Neuronal stem cell (in vitro differentiated cells): ENCODE measurements at regions not wholly inside any gene's neighbourhood (a gene's known extent, or its start where the extent isn't known, plus 50 kb on each side); places are given as distances from the start of the nearest gene placed in this dataset.

Experiments used
- DNase-seq: peaks from one replicate; pipeline ENCODE4 v3.0.0-alpha.2; 2013; ENCODE audit warnings: low spot score
- H2AFZ ChIP-seq: one replicate; pipeline ENCODE4 v1.6.1; 2013; ENCODE audit warnings: mild to moderate bottlenecking, low read length, inconsistent platforms
- H2AK5ac ChIP-seq: 2 replicates; pipeline ENCODE4 v1.6.1; 2013; ENCODE audit warnings: low read depth, mild to moderate bottlenecking, inconsistent platforms, low read length, moderate library complexity, mixed read lengths
- H2BK120ac ChIP-seq: 2 replicates; pipeline ENCODE4 v1.6.1; 2013; ENCODE audit warnings: low read depth, mild to moderate bottlenecking, inconsistent platforms, low read length, moderate library complexity, mixed read lengths
- H2BK12ac ChIP-seq: one replicate; pipeline ENCODE4 v1.6.1; 2013; ENCODE audit warnings: low read length, inconsistent platforms
- H2BK15ac ChIP-seq: 2 replicates; pipeline ENCODE4 v1.6.1; 2013; ENCODE audit warnings: mild to moderate bottlenecking, low read length, inconsistent platforms, mixed read lengths
- H2BK5ac ChIP-seq: one replicate; pipeline ENCODE4 v1.6.1; 2013; ENCODE audit warnings: inconsistent platforms, mild to moderate bottlenecking, low read length, moderate library complexity
- H3K14ac ChIP-seq: one replicate; pipeline ENCODE4 v1.6.1; 2013; ENCODE audit warnings: low read length, inconsistent platforms
- H3K18ac ChIP-seq: 2 replicates; pipeline ENCODE4 v1.6.1; 2013; ENCODE audit warnings: low read length, inconsistent platforms
- H3K23ac ChIP-seq: 2 replicates; pipeline ENCODE4 v1.6.1; 2013; ENCODE audit warnings: low read depth, mild to moderate bottlenecking, mixed read lengths, low read length, inconsistent platforms; ENCODE audit not compliant: poor library complexity
- H3K27ac ChIP-seq: replicated peaks from 3 replicates; pipeline ENCODE4 v1.5.1; 2013; ENCODE audit warnings: low read length, inconsistent platforms
- H3K27me3 ChIP-seq, 3 experiments: 2 replicates each; pipeline ENCODE4 v1.6.1; 2013; ENCODE audit warnings: low read length in 3 of 3, mild to moderate bottlenecking in 2 of 3, inconsistent platforms in 1 of 3, low read depth in 1 of 3, mixed read lengths in 1 of 3, moderate library complexity in 1 of 3; ENCODE audit not compliant: control insufficient read depth in 3 of 3, insufficient read depth in 3 of 3
- H3K36me3 ChIP-seq, 2 donors: replicated peaks in 1 of 2; 2 replicates each; pipeline ENCODE4 v1.6.1; 2013; ENCODE audit warnings: low read length in 2 of 2; ENCODE audit not compliant: control insufficient read depth in 2 of 2, insufficient read depth in 2 of 2
- H3K4ac ChIP-seq: 2 replicates; pipeline ENCODE4 v1.6.1; 2013; ENCODE audit warnings: inconsistent platforms, mild to moderate bottlenecking, low read length, moderate library complexity
- H3K4me1 ChIP-seq, 2 donors: 1 replicate in 1 of 2; 2 replicates in 1 of 2; pipeline ENCODE4 v1.6.1; 2013; ENCODE audit warnings: low read length in 2 of 2, low read depth in 1 of 2; ENCODE audit not compliant: control insufficient read depth in 2 of 2, insufficient read depth in 1 of 2
- H3K4me2 ChIP-seq: one replicate; pipeline ENCODE4 v1.6.1; 2013; ENCODE audit warnings: mild to moderate bottlenecking, low read length, inconsistent platforms; ENCODE audit not compliant: insufficient read depth, poor library complexity, severe bottlenecking
- H3K4me3 ChIP-seq, 2 donors: 2 replicates each; pipeline ENCODE4 v1.5.1; 2013; ENCODE audit warnings: low read length in 2 of 2, mild to moderate bottlenecking in 2 of 2, inconsistent platforms in 1 of 2, moderate library complexity in 1 of 2
- H3K79me1 ChIP-seq: one replicate; pipeline ENCODE4 v1.6.1; 2013; ENCODE audit warnings: low read depth, mild to moderate bottlenecking, inconsistent platforms, low read length, moderate library complexity
- H3K9ac ChIP-seq: one replicate; pipeline ENCODE4 v1.6.1; 2013; ENCODE audit warnings: mild to moderate bottlenecking, low read depth, low read length, inconsistent platforms; ENCODE audit not compliant: poor library complexity
- H3K9me3 ChIP-seq, 2 donors: replicated peaks in 1 of 2; 2 replicates each; pipeline versions ENCODE3 to v1.6.1; 2013; ENCODE audit warnings: low read length in 2 of 2, mild to moderate bottlenecking in 2 of 2, inconsistent platforms in 1 of 2, low read depth in 1 of 2, mixed read lengths in 1 of 2, moderate library complexity in 1 of 2; ENCODE audit not compliant: control insufficient read depth in 2 of 2, insufficient read depth in 1 of 2
- H4K8ac ChIP-seq: one replicate; pipeline ENCODE4 v1.6.1; 2013; ENCODE audit warnings: low read depth, mild to moderate bottlenecking, inconsistent platforms, low read length, moderate library complexity
- H4K91ac ChIP-seq: one replicate; pipeline ENCODE4 v1.6.1; 2013; ENCODE audit warnings: low read length, low read depth, mild to moderate bottlenecking, inconsistent platforms; ENCODE audit not compliant: poor library complexity
- WGBS, 2 donors: extraction: QIAGEN DNeasy Blood & Tissue Kit; methylation state at CpG; one replicate each; pipeline ENCODE4 v1.1.7; 2013; ENCODE audit warnings: missing lambda C conversion rate in 2 of 2, mixed read lengths in 1 of 2; ENCODE audit not compliant: insufficient read length in 2 of 2, insufficient replicate concordance in 1 of 2; ENCODE audit errors: extremely low coverage in 2 of 2; 5-methylcytosine and 5-hydroxymethylcytosine counted together

GRCh38 chr2:176504440-176504839 is 235.2 kb downstream of the MTX2 start:
- H3K4me1 ChIP-seq: no peaks in the 10 kb centered on the region
- H2AFZ ChIP-seq: no peak overlapping the region
- no peak overlapping the region for H2BK5ac ChIP-seq
- H3K79me1 ChIP-seq: no peaks in the 10 kb centered on the region
- no peak overlapping the region for H2BK15ac ChIP-seq
- H4K91ac ChIP-seq: no peak overlapping the region
- H2AK5ac ChIP-seq: no peak overlapping the region
- no peak overlapping the region for H3K9ac ChIP-seq
- H3K27me3 ChIP-seq: peaks cover 0 to 2% (median 0%) of the 10 kb centered on the region in 3 experiments
- no peak overlapping the region for H2BK120ac ChIP-seq
- H3K36me3 ChIP-seq: no peaks in the 10 kb centered on the region
- no peak overlapping the region for H3K4ac ChIP-seq
- no peak overlapping the region for H2BK12ac ChIP-seq
- H3K4me2 ChIP-seq: no peak overlapping the region
- H4K8ac ChIP-seq: no peak overlapping the region
- no peak overlapping the region for H3K27ac ChIP-seq
- H3K9me3 ChIP-seq: no peaks in the 10 kb centered on the region
- H3K4me3 ChIP-seq: no peak overlapping the region
- no peak overlapping the region for H3K18ac ChIP-seq
- H3K23ac ChIP-seq: no peak overlapping the region
- H3K14ac ChIP-seq: no peak overlapping the region
- DNase-seq: no peak

- Histone ChIP-seq H2BK12ac (no peak overlapping the region), H3K79me1 (no peaks in the 10 kb centered on the region), H2BK5ac (no peak overlapping the region), H4K91ac (no peak overlapping the region), H3K27me3 (no peaks in the 10 kb centered on the region), H2AK5ac (no peak overlapping the region), H3K14ac (no peak overlapping the region), H3K4me1 (no peaks in the 10 kb centered on the region), H3K9me3 (no peaks in the 10 kb centered on the region), H3K18ac (no peak overlapping the region), H3K4me3 (no peak overlapping the region), H2AFZ (no peak overlapping the region), H3K23ac (no peak overlapping the region), H2BK120ac (no peak overlapping the region), H3K36me3 (no peaks in the 10 kb centered on the region), H3K9ac (no peak overlapping the region), H3K27ac (no peak overlapping the region), H4K8ac (no peak overlapping the region), H2BK15ac (no peak overlapping the region), H3K4me2 (no peak overlapping the region), H3K4ac (no peak overlapping the region)
- no CpG with 5 or more reads among the region's 3 CpGs for WGBS, 2 donors
- no peak for DNase-seq
Observed at GRCh38 chr2:176507786-176508185, 238.5 kb downstream of the MTX2 start.

- no peak overlapping the region for H3K4me3 ChIP-seq
- no peak overlapping the region for H3K27ac ChIP-seq
- no peak overlapping the region for H3K18ac ChIP-seq
- no peaks in the 10 kb centered on the region for H3K4me1 ChIP-seq
- no peak overlapping the region for H3K4me2 ChIP-seq
- no peak overlapping the region for H2BK5ac ChIP-seq
- H2AFZ ChIP-seq: no peak overlapping the region
- DNase-seq: no peak
- no peak overlapping the region for H3K23ac ChIP-seq
- H3K79me1 ChIP-seq: no peaks in the 10 kb centered on the region
- no peak overlapping the region for H2AK5ac ChIP-seq
- no peak overlapping the region for H4K91ac ChIP-seq
- no CpG with 5 or more reads among the region's 1 CpG for WGBS, 2 donors
- H3K9me3 ChIP-seq: no peaks in the 10 kb centered on the region
- no peaks in the 10 kb centered on the region for H3K36me3 ChIP-seq
- H3K14ac ChIP-seq: no peak overlapping the region
- H3K4ac ChIP-seq: no peak overlapping the region
- no peak overlapping the region for H2BK15ac ChIP-seq
- H3K27me3 ChIP-seq: no peaks in the 10 kb centered on the region
- H3K9ac ChIP-seq: no peak overlapping the region
- no peak overlapping the region for H4K8ac ChIP-seq
- no peak overlapping the region for H2BK120ac ChIP-seq
- no peak overlapping the region for H2BK12ac ChIP-seq
Observed at GRCh38 chr2:176508374-176508773, 239.1 kb downstream of the MTX2 start.

GRCh38 chr2:176508984-176509740 is 239.9 kb downstream of the MTX2 start:
- no peak overlapping the region for H2AK5ac ChIP-seq
- no peak overlapping the region for H2BK15ac ChIP-seq
- no peak overlapping the region for H2BK5ac ChIP-seq
- no peak overlapping the region for H3K18ac ChIP-seq
- H3K4ac ChIP-seq: no peak overlapping the region
- no peak overlapping the region for H3K4me2 ChIP-seq
- H4K8ac ChIP-seq: no peak overlapping the region
- H3K14ac ChIP-seq: no peak overlapping the region
- H2BK12ac ChIP-seq: no peak overlapping the region
- DNase-seq: no peak
- H3K27ac ChIP-seq: no peak overlapping the region
- H3K4me1 ChIP-seq: no peaks in the 10 kb centered on the region
- WGBS, 2 donors: no CpG with 5 or more reads among the region's 5 CpGs
- H3K4me3 ChIP-seq: no peak overlapping the region
- no peak overlapping the region for H3K23ac ChIP-seq
- no peak overlapping the region for H2AFZ ChIP-seq
- no peak overlapping the region for H3K9ac ChIP-seq
- H3K36me3 ChIP-seq: no peaks in the 10 kb centered on the region
- H3K79me1 ChIP-seq: no peaks in the 10 kb centered on the region
- no peak overlapping the region for H4K91ac ChIP-seq
- H3K9me3 ChIP-seq: no peaks in the 10 kb centered on the region
- no peak overlapping the region for H2BK120ac ChIP-seq
- no peaks in the 10 kb centered on the region for H3K27me3 ChIP-seq
